ENCODE measurements at regions not wholly inside any gene's neighbourhood (a gene's known extent, or its start where the extent isn't known, plus 50 kb on each side); places are given as distances from the start of the nearest gene placed in this dataset.

DNA sequence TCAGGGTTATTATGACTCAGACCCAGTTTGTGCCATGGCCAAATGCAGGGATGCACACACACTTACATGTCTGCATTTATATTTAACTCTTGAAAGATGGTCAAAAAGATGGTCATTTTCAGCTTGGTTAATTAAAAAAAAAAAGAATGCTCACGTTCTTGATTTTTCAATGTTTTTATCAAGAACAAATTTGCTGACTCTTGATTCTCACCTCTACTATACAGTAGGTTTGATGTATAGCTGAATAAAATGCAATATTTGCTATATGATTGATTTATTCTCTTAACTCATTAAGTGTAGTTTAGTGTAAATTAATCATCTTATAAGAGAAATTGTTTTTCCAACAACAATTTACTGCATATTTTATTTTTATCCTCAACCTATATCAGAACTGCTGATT lies 160.4 kb downstream of the SLIT2 start:
- H3K27me3 Mint-ChIP-seq, result no peaks in the 10 kb centered on the region
- ATAC-seq, result no peak
- no peaks in the 10 kb centered on the region for H3K4me1 Mint-ChIP-seq
- H3K27ac Mint-ChIP-seq, result no peak overlapping the region
- H3K9me3 Mint-ChIP-seq, result no peaks in the 10 kb centered on the region
- H3K4me3 Mint-ChIP-seq, result no peak overlapping the region
- no peaks in the 10 kb centered on the region for H3K36me3 Mint-ChIP-seq

DNA sequence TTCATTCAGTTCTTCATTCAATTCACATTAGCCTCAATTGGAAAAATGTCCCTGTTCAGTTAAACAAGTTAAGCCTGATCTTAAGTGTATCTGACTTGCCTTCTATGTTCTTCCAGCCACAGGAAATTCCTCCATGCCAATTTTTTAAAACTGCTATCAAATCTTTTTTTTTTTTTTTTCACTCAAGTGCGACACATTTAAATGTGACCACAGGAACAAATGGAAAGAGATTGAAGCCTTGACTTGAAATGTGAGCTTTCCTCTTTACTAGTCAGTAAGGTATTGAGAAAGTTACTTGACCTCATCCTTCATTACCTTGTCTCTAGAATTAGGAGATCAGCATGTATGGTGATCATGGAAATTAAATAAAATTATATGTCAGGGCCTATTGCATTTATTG lies 165.1 kb downstream of the SLIT2 start:
- H3K36me3 Mint-ChIP-seq, result no peaks in the 10 kb centered on the region
- no peaks in the 10 kb centered on the region for H3K9me3 Mint-ChIP-seq
- no peaks in the 10 kb centered on the region for H3K4me1 Mint-ChIP-seq
- H3K27me3 Mint-ChIP-seq, result no peaks in the 10 kb centered on the region
- H3K4me3 Mint-ChIP-seq, result no peak overlapping the region
- ATAC-seq, result no peak
- no peak overlapping the region for H3K27ac Mint-ChIP-seq

DNA sequence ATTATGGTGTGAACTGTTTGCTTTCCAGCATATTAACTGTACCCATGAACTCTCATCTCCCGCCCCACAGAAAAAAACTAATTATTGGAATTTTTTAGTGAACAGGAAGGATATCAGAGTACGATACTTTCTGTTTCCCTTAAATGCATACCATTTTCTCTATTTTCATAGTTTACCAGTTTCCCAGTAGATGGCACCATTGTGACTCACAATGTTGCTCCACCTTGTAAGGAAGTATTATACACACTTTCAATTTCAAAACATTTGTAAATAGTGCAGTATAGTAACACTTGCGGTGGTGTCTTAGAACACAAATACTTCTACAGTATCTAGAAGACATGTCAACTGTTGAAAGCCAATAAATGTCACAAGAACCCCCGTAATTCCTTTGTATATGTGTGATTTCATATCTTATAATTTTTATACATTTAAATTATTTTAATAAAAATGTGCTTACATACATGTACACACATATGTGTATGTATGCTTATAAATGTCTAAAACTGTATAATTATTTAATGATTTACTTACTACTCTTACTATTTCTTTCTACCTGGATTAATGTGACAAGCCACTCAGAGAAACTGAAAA lies 167.3 kb downstream of the SLIT2 start:
- H3K27me3 Mint-ChIP-seq, result no peaks in the 10 kb centered on the region
- no peak overlapping the region for H3K27ac Mint-ChIP-seq

DNA sequence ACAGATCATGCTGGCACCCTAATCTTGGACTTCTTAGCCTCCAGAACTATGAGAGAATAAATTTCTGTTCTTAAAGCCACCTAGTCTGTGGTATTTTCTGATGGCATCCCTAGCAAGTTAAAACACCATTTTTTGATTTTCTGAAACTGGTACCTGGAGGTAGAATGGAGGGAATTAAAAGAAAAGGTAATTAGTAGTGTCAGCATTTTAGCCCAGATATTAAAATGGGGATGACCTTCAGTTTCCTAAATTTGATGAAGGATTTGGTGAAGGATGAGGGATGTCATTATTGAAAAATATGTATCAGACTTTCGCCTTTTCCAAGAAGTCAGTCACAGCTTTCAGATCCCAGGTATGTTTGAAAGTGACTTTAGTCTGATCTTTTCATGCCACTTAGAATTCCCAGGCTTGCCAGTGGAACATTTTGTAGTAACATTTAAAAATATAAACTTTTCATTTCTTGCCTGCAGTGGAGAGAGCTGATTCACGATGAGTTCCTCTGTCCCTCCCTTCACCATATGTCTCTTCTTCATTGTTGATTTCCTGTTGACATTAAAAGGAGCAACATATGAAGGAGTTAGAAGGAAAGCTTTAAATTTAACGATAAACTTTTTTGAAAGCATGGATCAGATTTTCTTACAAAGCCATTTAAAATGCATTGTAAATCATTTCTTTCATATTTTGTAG lies 169.4 kb downstream of the SLIT2 start:
- ATAC-seq, result no peak
- Mint-ChIP-seq H3K27ac (no peak overlapping the region), H3K4me3 (no peak overlapping the region), H3K27me3 (no peaks in the 10 kb centered on the region), H3K36me3 (no peaks in the 10 kb centered on the region), H3K4me1 (no peaks in the 10 kb centered on the region), H3K9me3 (no peaks in the 10 kb centered on the region)

More for the DNA sequence above, 167.3 kb downstream of the SLIT2 start:
- Mint-ChIP-seq H3K4me3 (peak overlapping the region; percentile 50), H3K36me3 (no peaks in the 10 kb centered on the region), H3K9me3 (no peaks in the 10 kb centered on the region), H3K4me1 (no peaks in the 10 kb centered on the region)
- ATAC-seq, result peak; percentile 64

DNA sequence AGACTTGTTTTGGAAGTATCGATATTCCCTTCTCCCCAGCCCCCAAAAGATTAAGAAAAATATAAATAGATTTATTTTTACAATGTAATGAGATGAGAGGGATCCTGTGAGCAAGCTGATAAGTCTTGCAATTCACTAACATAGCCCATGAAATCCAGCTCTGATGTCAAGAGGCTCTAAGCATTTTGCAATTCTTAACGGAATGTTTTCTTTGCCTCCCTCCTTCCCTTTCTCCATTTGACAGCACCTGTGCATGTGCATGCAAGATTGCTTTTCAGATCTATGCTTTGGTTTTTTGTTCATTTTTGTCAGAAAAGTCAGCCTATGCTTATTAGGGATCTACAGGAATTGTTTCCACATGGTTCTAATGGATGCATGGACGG lies 169.9 kb downstream of the SLIT2 start:
- Mint-ChIP-seq H3K27ac (no peak overlapping the region), H3K4me3 (no peak overlapping the region), H3K9me3 (no peaks in the 10 kb centered on the region), H3K27me3 (no peaks in the 10 kb centered on the region), H3K36me3 (no peaks in the 10 kb centered on the region), H3K4me1 (no peaks in the 10 kb centered on the region)
- ATAC-seq, result no peak

DNA sequence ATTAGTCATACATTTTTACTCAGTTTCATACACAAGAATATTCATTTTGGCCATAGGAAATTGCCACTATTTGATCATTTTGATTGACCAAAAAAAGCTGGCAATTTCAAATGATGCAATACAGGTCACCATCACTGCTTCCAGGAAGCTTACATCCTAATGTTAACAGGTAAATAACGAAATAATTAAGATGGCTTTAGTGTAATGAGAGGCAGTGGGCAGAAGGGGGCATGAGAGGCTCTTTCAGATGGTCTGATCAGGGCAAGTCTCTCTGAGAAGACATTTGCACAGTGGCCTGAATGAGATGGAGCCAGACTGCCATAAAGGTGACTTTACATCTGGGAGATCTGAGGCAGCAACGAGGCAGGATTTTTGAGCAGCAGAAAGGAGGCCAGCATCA lies 170.7 kb downstream of the SLIT2 start:
- Mint-ChIP-seq H3K4me3 (no peak overlapping the region), H3K27me3 (no peaks in the 10 kb centered on the region), H3K4me1 (no peaks in the 10 kb centered on the region), H3K27ac (no peak overlapping the region), H3K9me3 (no peaks in the 10 kb centered on the region), H3K36me3 (no peaks in the 10 kb centered on the region)
- peak; percentile 57 for ATAC-seq

DNA sequence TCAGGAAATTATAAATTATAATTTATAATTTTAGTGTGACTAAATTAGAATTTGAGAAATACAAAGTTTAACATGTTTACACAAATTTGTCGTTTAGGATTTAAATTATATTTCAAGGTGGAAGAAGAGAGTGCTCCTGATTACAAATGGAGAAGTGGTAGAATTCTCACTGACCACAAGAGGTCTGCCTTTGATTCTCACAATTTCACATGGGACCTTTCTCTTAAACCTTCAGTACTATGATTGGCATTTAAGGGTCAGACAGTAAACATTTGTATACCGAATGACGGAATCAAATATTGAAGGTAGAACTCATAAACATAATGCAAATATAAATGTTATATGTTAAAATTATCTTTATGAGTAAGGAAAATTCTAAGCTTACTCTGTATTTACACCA lies 171.7 kb downstream of the SLIT2 start:
- Mint-ChIP-seq H3K36me3 (no peaks in the 10 kb centered on the region), H3K4me1 (no peaks in the 10 kb centered on the region)

DNA sequence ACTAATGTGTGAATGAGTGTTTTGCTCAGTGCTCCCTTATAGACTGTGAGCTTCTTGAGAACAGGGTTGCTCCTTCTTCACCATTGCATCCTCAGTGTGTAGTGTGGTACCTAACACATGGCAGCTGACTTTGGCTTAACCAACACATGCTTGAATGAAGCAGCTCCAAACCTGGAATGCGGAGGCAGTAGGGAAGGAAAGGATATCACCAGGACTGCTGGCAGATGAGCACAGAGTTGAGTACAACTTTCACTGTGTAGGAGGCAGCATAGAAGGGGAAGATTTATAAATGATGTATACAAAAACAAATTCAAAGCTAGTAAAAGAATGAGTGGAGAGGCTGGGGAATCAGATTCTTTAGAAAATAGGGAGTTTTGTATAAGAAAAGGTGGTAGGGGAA lies 174.3 kb downstream of the SLIT2 start:
- no peaks in the 10 kb centered on the region for H3K27me3 Mint-ChIP-seq

More for the DNA sequence above, 171.7 kb downstream of the SLIT2 start:
- Mint-ChIP-seq H3K27ac (no peak overlapping the region), H3K9me3 (no peaks in the 10 kb centered on the region), H3K27me3 (no peaks in the 10 kb centered on the region), H3K4me3 (no peak overlapping the region)
- no peak for ATAC-seq

DNA sequence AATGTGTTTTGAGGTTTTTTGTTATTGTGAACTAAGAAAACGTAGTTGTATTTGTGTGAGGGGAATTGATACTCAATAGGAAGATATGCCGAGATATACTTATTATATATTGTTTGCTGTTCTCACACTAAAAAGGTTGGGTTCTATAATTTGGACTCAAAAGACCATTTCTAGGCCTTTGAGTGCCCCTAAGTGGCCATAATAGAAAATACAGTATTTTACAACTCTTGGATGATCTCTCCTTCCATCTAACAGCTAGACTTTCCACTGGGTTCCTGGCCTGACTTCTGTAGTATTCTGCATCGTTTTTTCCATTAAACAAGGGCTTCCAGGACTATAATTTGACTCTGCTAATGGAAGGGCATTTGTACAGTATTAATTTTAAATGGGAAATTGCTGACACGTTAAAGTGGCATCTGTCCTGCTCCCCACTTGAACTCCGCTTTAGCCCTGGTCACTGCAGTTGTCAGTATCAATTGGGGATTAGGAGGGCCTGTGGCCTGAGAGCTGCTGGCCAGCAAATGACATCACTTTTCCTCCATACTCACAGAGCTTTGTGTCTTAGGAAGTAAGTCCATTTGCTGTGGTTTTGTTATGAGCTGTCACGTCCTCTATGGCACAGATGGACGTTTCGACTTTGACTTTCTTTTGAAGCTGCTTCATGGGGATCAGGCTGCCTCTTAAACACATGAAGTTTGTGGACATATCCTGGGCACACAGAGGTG lies 176.9 kb downstream of the SLIT2 start:
- Mint-ChIP-seq H3K9me3 (no peaks in the 10 kb centered on the region), H3K36me3 (no peaks in the 10 kb centered on the region), H3K27ac (no peak overlapping the region), H3K4me1 (no peaks in the 10 kb centered on the region), H3K27me3 (no peaks in the 10 kb centered on the region), H3K4me3 (no peak overlapping the region)
- no peak for ATAC-seq

More for the DNA sequence above, 174.3 kb downstream of the SLIT2 start:
- Mint-ChIP-seq H3K36me3 (no peaks in the 10 kb centered on the region), H3K4me3 (no peak overlapping the region), H3K4me1 (no peaks in the 10 kb centered on the region), H3K27ac (no peak overlapping the region), H3K9me3 (no peaks in the 10 kb centered on the region)
- ATAC-seq, result no peak

DNA sequence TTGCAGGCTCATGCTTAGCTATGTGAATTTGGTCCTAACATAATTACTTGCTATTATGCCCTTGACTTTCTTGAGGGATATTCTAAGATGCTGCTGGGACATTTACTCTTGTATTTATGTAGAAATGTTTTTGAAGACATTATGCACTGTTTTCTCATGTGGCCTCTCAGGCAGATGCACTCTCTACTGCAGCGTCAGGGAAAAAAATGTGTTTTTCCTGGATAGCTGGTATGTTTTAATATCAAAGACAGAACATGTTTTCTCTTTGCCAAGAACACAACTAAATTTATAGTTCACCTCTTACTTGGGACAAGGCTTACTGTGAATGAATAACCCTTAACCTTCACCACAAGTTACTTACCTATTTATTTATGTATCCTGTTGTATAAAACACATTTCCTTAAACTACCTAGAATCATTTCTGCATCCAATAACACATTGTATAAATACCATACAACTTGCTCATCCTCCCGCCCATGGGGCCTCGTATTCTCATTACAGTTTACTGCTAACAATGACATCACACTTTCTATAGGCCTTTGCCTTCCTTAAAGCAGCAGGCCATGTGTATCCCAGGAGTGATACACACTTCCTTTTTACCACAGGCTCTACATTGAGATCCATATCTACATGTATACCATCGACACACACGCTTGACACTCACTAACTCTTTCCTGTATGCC lies 178.7 kb downstream of the SLIT2 start:
- Mint-ChIP-seq H3K36me3 (no peaks in the 10 kb centered on the region), H3K27me3 (no peaks in the 10 kb centered on the region), H3K4me1 (no peaks in the 10 kb centered on the region), H3K4me3 (no peak overlapping the region), H3K9me3 (no peaks in the 10 kb centered on the region), H3K27ac (no peak overlapping the region)
- no peak for ATAC-seq

DNA sequence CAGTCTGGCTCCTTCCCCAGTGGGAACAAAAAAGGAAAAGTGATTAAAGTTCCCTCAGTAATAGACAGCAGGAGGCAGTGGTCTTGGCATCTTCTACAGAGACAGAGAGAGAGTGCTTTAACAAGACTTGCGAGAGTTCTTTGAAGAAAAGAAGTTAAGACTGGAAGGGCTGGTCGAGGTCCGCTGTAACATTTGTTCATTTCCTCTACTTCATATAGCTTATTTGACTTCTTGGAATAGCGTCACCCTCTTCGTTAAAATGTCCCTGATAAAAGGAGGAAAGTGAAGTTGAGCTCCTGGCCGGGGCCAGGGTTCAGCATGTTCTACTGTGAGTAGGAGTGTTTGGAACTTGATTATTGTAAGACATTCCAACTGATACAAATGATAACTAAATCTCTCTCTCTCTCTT lies 179.8 kb downstream of the SLIT2 start:
- Mint-ChIP-seq H3K9me3 (no peaks in the 10 kb centered on the region), H3K36me3 (no peaks in the 10 kb centered on the region), H3K4me3 (no peak overlapping the region), H3K27ac (no peak overlapping the region), H3K27me3 (no peaks in the 10 kb centered on the region), H3K4me1 (no peaks in the 10 kb centered on the region)
- no peak for ATAC-seq

DNA sequence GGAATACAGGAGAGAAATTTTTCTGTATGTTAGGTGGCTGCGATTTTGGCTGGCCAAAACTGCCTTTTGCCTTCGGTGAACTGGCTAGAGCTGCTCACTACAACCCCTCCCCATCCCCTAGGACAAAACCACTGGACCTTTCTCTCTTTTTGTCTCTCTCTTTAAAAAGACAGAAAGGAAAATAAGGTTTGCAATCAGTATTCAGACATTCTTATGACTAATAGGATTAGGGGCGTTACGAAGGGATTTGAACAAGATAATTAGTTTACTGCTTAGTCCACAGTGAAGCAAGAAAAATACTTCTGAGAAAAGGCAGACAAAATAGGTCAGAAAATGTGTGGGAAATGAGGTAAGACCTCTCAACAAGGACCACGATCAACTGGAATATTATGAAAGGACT lies 180.4 kb downstream of the SLIT2 start:
- H3K4me1 Mint-ChIP-seq, result no peaks in the 10 kb centered on the region

DNA sequence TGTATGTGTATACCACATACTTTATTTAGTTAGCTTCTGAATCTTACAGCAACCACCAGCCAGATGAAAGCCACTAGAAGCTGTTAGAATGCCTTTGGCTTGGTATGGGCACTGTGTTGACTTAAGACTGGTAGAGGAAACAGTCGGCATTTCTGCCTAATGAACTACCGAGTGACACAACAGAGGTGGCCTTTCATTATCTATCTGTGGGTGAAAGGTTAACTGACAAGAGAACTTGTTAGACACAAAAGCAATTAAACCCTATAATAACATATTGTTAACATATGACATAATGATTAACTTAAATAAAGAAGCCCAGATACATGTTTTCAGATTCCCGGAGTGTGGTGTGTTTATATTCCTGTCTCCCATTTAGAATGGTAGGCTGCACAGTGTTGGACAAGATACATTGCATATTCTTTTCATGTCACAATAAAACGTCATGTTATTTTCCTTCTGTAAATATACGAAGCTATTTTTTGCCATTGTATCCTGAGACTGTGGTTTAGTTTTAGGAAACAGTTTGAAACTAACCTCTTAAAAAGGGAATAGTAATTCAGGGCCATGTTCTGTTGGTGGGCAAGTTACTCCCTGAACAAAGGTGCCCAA lies 181.5 kb downstream of the SLIT2 start:
- no peaks in the 10 kb centered on the region for H3K36me3 Mint-ChIP-seq
- H3K27ac Mint-ChIP-seq, result no peak overlapping the region
- H3K27me3 Mint-ChIP-seq, result no peaks in the 10 kb centered on the region
- no peaks in the 10 kb centered on the region for H3K4me1 Mint-ChIP-seq
- H3K9me3 Mint-ChIP-seq, result peaks cover 3% of the 10 kb centered on the region
- no peak overlapping the region for H3K4me3 Mint-ChIP-seq
- no peak for ATAC-seq

More for the DNA sequence above, 180.4 kb downstream of the SLIT2 start:
- H3K4me3 Mint-ChIP-seq, result no peak overlapping the region
- H3K27me3 Mint-ChIP-seq, result no peaks in the 10 kb centered on the region
- ATAC-seq, result no peak
- no peaks in the 10 kb centered on the region for H3K9me3 Mint-ChIP-seq
- no peaks in the 10 kb centered on the region for H3K36me3 Mint-ChIP-seq
- H3K27ac Mint-ChIP-seq, result no peak overlapping the region

DNA sequence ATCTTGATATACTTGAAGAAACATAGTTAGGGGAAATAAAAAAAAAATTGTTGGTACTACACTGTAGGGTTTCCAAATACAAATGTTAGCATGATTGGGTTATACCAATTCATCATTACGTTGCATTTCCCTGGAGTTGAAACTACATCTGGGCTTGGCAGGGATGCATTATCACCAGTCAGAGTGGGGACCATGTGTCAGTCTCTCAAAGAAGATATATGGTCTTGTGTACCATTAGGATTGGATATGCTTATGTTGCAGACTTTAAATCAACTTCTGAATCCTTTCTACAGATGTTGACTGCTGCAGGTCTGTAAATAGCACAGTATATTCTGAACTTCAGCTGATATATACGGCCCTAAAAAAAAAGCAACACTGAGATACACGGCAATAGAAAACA lies 188.5 kb downstream of the SLIT2 start:
- H3K27ac Mint-ChIP-seq, result no peak overlapping the region
- no peaks in the 10 kb centered on the region for H3K27me3 Mint-ChIP-seq
- no peak overlapping the region for H3K4me3 Mint-ChIP-seq
- no peak for ATAC-seq
- no peaks in the 10 kb centered on the region for H3K36me3 Mint-ChIP-seq
- peaks cover 3% of the 10 kb centered on the region for H3K9me3 Mint-ChIP-seq
- no peaks in the 10 kb centered on the region for H3K4me1 Mint-ChIP-seq

All from stimulated activated memory B cell treated with anti-CD40 and anti-IgM and Interleukin-4, amounts not matched to agents 10 μg/mL and 1 μg/mL and 100 μg/mL, for 72 hours (primary cell).